Ramos (cell line): ENCODE measurements at regions not wholly inside any gene's neighbourhood (a gene's known extent, or its start where the extent isn't known, plus 50 kb on each side); places are given as distances from the start of the nearest gene placed in this dataset.
"Not testable (repeated sequence)": the region's sequence is repeated elsewhere in the genome, so short reads cannot be mapped to it uniquely, and the experiment has no call there.

Experiments used
- in situ Hi-C: fragments of 300-500 bp; cut with MboI; formaldehyde crosslinking; loops from one replicate; pipeline ENCODE4 v1.14.3; 2022; ENCODE audit warnings: low sequenced_read_pairs; ENCODE audit not compliant: unreplicated experiment

DNA sequence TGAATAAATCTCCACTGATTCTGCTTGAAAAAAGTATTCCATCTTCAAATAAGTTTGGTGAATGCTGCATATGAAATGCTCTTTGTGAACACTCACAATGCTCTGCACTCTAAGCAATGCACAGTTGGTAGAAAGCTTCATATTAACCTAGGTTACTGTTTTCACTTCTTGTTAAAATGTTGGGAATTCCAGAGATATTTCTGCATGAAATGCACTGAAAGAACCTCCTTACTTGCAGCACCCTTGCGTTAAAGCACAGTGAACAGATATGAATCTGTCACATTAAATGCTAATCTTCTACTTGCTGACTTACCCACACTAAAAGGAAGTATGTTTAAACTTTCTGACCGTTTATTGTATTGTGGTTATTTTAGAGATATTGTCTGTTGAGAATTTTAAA, 584.1 kb upstream of the NUDT12 start:
- in situ Hi-C loops, result no loop called here

DNA sequence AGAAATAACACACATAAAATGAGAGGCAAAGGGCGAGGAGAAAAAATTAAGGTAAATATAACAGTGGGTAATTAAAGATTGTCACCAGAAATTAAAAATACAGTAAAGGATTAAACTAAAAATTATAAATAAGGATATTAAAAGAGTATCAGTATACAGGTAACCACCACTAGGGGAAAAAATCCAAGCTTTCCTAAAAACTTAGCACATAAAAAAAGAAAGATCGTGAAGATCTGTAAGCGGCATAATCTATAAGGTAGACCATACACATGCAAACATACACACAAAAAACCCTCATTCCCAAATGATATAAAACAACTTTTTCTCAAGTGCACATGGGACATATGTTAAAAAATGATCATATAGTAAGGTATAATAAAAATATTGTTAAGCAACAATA, 577.3 kb upstream of the NUDT12 start:
- in situ Hi-C loops, result no loop called here

DNA sequence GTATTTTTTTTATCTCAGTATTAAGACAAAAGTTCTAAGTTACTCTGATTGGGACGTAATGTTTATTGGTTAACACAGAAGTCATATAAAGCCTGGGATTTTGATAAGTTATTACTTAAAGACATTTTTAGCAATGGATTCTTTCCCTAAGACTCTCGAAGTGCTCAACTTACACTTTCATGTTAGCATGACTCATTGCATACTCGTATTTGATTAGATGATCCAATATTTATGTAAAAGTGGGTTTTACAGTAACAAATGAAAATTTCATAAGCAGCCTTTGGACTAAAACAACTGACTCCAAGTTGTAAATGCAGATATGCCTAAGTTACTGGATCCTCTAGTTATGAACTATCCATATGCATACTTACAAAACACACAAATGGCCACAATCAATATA, 567.7 kb upstream of the NUDT12 start:
- in situ Hi-C loops, result no loop called here

DNA sequence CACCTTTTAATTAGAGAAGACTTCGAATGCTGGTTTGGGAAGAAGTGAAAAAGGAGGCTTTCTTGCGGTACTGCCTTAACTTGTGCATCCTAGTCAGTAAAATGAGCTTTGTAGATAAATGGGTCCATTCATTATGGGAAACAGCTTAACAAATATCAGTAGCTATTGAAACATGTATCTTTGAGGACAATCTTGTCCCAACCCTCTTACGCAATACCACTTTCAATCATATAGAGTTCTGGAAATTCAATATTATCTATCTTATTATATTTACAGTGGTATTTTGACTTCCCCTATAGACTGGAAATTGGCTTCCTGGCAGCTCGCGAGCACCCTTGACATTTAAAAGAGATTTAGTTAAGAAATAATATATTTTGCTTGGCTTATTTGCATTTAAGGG, 565.8 kb upstream of the NUDT12 start:
- in situ Hi-C loops, result no loop called here

DNA sequence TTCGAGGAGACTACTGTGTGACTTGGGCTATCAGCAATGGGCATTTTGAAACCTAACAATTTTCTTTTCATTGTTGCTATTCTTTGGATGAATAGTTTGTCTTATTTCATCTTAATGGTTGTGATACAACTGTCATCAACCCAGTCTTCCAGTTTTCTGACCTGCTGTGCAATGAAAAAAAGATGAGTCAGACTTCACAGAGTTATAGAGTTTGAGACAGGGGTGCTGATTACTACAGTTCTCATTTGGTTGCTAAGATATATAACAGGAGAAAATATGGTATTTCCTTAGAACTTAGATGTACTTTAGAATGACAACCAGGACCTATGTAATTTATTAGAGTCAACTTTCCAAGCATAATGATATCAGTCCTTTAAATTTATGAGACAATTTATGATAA, 564.4 kb upstream of the NUDT12 start:
- in situ Hi-C loops, result no loop called here

DNA sequence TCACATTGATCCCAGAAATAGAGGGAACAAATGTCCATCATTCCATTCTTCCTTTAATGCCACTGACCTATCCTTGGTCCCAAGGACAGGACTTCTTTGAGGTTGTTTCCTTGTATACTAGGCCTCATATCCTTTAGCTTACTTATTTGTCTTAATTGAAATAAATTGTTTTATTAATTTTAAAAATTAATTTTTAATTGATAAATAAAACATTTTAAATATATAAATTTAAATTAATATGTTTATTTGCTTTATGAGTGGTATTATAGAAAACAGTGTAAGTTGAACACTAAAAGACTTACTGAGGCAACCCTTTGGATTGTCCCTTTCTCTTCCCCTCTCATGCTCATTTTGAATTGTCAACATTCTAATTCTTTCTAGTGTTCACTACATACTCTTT, 556.9 kb upstream of the NUDT12 start:
- in situ Hi-C loops, result no loop called here

DNA sequence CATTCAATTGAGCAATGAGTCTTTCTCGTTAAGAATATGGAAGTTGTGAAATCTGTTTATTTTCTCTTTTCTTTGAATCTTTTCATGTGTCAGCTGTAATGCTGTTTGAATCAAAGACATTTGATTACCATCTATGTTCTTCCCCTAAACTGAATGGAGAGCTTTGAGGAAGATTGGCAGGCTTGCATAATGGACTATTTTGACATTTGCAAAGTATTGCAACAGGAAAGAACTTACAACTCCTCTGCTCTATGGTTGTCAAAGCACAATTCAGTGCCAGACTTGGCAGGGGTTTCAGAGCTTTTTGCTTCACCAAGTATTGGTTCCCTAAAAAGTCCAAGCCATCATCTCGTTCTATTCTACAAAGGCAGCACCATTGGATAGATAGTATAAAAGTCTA, 549.0 kb upstream of the NUDT12 start:
- in situ Hi-C loops, result no loop called here

DNA sequence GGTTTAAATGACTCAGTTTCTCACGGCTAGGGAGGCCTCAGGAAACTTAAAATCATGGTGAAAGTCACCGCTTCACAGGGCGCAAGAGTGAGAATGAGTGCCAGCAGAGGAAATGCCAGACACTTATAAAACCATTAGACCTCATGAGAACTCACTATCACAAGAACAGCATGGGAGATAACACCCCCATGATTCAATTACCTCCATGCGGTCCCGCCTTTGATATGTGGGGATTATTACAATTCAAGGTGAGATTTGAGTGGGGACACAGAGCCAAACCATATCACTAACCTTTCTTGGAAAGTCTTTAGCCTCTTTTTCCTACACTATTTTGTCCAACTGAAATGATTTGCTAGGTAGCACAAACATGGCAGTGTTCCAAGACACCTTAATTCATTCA, 533.9 kb upstream of the NUDT12 start:
- in situ Hi-C loops, result no loop called here

DNA sequence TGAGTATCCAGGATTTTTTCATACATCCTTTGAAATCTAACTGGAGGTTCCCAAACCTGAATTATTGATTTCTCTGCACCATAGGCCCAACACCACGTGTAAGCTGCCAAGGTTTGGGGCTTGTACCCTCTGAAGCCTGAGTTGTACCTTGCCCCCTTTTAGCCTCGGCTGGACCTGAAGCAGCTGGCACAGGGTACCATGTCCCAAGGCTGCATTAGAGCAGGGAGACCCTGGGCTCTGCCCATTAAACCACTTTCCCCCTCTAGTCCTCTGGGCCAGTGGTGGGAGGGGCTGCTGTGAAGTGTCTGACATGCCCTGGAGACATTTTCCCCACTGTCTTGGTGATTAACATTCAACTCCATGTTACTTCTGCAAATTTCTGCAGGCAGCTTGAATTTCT, 532.9 kb upstream of the NUDT12 start:
- in situ Hi-C loops, result no loop called here

DNA sequence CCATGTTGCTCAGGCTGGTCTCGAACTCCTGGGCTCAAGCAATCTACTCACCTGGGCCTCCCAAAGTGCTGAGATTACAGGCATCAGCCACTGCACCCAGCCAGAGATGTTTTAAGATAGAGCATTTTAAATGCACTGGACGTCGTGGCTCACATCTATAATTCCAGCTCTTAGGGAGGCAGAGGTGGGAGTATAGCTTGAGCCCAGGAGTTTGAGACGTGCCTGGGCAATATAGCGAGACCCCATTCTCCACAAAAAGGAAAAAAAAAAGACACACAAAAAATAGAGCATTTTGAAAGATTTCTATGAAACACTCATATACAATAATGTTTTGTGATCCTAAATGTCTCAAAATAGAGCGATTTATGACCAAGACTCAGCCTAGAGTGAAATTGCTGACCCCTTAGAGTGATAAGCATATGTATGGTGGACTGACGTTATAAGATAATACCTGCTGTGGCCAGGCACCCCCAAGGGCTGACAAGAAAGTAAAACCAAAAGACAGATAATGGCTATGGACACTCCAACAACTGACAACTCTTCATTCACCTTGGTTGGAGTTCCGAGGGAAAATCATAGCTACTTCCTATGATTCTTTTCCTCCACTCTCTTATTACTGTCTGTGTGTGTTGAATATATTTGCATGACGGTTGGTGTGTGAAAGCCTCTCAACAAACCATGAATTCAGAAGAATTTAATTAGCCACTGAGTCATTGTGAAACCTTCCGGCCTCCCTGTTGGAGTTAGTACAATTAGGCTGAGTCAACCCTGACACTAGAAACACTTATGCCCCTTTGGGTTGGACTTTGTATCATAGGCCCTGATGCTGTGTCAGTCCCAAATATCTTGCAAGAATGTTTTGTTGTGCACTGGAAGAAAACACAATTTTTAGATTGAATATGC, 526.5 kb upstream of the NUDT12 start:
- in situ Hi-C loops, result no loop called here

DNA sequence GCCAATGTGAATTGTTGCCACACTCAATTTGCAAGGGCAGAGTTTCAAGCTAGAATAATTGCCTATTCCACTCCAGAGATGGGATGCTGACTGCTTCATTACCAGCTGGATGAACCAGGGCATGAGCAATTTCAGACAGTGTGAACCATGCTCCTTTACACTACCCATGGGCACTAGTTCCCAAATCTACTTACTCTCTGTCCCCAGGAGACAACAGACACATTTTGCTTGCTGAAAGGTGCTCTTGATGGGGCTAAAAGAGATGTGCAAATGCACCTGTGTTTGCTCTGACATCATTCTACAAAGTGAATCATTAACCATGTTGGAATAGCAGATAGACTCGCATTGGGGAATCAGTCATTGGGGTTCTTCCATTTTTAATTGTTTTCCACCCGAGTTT, 522.3 kb upstream of the NUDT12 start:
- in situ Hi-C loops, result no loop called here

DNA sequence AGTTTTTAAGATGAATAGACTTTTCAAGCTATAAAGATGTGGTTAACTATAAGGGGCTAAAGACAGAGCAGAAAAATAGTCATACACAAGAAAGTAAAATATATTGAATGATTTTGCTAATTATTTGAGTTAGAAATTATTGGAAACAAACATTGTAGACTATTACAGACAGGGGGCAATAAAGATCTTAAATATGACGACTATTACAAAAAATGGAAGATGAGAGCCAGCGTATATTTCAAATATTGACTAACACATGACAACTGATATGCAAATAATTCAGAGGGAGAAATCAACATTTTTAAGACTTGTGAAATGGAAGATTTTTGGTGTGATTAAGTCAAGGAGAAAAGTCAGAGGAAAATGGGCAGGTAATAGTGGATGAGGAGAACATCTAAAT, 520.2 kb upstream of the NUDT12 start:
- in situ Hi-C loops, result no loop called here

DNA sequence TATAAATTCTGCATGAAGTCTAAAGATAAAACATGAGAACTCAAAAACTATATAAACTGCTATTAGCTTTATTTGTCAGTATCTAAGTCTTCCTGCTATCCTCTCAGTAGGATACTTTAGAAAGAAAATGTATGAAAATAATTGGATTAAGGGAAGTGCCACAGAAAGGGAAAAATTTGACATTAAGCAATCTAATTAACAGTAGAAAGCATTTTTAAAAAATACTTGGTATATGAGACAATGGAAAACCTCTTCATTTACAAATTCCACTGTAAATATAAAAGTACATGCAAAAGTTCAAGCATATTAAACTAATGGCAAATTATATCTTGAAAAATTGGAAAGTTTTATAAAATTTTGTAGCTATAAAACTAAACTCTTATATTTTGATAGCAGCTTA, 518.6 kb upstream of the NUDT12 start:
- in situ Hi-C loops, result no loop called here

DNA sequence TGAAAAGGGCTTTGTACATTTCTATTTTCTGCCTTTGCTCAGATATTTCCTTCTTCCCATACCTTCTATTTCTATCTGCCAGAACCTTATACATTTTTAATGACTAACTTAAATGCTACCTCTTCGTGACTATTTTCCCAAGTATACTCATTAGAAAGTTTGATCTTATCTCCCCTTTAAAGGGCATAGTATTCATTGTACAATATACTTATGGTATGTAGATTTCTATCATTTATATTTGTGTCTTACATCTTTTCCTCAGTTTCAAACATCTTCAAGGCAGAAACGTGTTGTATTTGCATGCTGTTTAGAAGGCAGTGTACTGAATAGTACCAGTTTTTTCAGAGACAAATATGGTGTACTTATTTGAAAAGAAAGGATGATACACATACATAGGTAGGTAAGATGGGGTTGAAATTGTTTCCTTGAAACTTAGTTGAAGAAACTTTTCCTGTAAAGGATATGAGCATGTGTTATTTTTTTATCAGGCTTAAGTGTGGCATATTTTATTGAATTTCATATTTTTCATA, 518.1 kb upstream of the NUDT12 start:
- in situ Hi-C loops, result no loop called here

DNA sequence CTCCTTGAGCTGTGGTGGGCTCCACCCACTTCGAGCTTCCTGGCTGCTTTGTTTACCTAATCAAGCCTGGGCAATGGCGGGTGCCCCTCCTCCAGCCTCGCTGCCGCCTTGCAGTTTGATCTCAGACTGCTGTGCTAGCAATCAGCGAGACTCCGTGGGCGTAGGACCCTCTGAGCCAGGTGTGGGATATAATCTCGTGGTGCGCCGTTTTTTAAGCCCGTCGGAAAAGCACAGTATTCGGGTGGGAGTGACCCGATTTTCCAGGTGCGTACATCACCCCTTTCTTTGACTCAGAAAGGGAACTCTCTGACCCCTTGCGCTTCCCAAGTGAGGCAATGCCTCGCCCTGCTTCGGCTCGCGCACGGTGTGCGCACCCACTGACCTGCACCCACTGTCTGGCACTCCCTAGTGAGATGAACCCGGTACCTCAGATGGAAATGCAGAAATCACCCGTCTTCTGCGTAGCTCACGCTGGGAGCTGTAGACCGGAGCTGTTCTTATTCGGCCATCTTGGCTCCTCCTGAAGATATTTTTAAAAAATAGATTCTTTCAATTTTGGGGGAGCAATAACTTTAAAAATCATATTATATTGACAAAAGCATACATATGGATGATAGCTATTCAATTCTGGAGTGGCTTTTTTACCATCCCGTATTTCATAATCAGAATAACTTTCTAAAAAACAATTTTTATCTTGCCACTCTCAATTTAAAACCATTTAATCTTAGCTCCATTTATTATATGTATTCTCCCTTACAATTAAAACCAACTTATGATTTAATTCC, 517.5 kb upstream of the NUDT12 start:
- in situ Hi-C loops, result not testable (repeated sequence)

DNA sequence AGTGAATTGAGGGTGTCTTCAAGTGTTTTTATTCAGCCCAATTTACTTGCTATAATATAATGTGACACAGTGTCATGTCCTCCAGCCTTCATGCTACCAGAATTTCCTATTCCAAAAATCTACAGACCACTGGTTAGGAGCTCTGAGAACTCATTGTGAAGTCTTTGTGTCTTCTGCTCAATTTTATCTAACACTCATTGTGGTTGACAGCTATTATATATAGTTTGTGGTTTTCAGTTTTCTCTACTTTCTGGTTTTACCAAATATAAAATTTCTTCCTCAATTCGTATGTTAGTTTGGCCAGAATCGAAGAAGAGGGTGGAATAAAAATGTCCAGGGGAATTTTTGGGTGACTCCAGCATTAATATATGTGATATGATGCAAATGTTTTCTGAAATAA, 509.3 kb upstream of the NUDT12 start:
- in situ Hi-C loops, result no loop called here

DNA sequence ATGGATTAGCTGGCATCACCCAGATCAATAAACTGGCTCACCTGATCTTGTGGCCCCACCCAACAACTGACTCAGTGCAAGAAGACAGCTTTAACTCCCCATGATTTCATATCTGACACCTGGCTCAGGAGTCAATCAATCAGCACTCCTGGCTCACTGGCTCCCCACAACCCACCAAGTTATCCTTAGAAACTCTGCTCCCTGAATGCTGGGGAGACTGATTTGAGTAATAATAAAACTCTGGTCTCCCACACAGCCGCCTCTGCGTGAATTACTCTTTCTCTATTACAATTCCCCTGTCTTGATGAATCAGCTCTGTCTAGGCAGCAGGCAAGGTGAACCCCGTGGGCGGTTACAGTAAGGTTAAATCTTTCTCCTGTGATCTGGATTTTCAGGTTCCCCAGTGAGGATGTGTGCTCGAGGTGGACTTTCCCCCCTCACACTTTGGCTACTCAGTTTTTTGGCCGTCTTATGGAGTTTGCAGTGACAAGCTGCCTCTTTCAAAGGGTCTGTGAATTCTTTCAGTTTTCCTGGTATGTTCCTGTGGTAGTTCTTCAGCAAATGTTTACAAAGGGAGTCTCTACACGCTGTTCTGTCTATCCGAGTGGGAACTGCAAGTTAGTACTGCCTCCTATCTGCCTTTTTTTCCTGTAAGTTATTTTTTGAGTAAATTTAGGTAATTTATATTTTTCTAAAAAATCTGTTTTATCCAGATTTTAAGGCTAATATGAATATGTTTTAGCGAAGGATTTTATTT, 500.2 kb upstream of the NUDT12 start:
- in situ Hi-C loops, result no loop called here

DNA sequence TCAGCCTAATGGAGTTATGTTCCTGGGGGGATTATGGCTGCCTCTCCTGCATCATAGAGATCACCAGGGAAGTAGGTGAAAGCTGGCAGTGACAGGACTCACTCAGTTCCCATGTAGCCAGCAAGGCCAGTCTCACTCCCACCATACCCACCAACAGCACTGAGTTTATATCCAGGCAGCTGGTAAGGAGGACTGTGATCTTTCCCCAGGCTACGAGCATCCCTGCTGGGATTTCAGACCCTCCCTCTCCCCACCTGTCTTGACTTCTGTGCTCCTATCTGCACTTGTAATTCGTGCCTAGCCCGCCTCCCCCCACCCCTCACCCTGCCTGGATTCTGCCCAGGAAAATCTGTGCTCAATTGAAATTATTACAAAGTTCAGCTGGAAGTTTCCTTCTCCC, 499.1 kb upstream of the NUDT12 start:
- in situ Hi-C loops, result no loop called here

DNA sequence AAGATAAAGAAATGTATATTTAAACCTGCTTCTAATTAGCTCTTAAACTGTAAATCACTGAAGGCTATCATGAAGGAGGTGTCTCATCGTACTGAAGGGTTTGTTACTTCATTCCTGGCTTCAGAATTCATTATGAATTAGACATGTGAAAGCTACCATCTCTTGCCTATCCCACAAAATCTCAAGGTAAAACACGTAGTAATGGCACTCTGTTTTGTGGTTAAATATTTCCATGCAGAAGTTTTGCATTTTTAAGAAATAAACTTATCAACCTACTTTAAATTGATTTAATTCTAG, 490.7 kb upstream of the NUDT12 start:
- in situ Hi-C loops, result no loop called here

DNA sequence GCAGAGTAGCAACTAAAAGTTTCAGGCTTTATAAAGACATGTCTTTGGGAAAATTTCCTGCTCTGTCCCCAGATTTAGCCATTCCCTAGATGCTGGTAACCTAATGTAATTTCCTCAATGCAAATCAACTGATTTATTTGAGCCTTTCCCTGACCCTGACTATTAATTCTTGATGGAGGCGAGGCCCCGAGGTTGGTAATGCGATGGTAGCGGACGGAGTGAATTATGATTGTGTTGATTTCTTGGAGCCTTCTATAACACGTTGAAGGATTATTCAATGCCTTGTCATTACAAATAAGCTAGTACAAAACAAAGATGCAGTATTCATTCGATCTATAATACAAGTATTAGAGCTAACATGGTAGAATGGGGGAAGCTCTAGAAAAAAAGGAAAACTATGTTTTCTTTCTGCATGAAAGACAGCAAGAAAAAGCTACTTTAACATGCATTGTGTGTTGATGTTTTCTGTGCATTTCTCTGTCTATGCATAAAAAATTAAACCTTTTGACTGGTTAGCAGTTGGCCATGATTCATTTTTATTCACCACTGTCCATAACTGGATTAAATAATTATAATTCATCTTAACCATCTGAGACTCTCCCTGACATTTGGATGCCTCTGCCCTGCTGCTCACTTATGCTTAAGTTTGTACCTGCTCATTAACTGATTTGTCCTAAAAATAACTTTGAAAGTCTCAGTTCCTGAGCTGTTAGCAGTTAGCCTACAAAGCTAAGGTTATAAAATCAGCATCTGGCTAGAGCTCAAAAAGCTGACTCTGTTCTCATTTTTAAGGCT, 490.2 kb upstream of the NUDT12 start:
- in situ Hi-C loops, result no loop called here
